AG04449 (cell line): ENCODE measurements at regions not wholly inside any gene's neighbourhood (a gene's known extent, or its start where the extent isn't known, plus 50 kb on each side); places are given as distances from the start of the nearest gene placed in this dataset.

Experiments
- CTCF ChIA-PET: fragments of 350-600 bp; formaldehyde crosslinking; extraction: SDS; loops from one replicate; lab custom pipeline; 2021; ENCODE audit warnings: antibody characterized with exemption; lab: Yijun Ruan, JAX
- POLR2A ChIA-PET: fragments of 400-600, 350-600 bp; formaldehyde crosslinking; extraction: SDS; loops from one replicate; lab custom pipeline; 2020; ENCODE audit warnings: antibody characterized with exemption, inconsistent platforms; lab: Yijun Ruan, JAX
- DNase-seq: peaks from one replicate; pipeline ENCODE4 v3.0.0-alpha.2; 2010; ENCODE audit warnings: low read depth, low spot score
- H3K4me3 ChIP-seq: 2 replicates; pipeline ENCODE4 v1.5.1; 2011; ENCODE audit warnings: low read depth, mild to moderate bottlenecking, control low read depth, low read length
- CTCF ChIP-seq: IDR thresholded peaks from one replicate; pipeline ENCODE4 v1.5.1; 2011; ENCODE audit warnings: mild to moderate bottlenecking, moderate library complexity, low read length, control low read depth, inconsistent platforms; ENCODE audit not compliant: insufficient read depth; ENCODE audit errors: missing control alignments

- DNase-seq, result no peak
- CTCF ChIA-PET, result interaction anchor here (1.0 to 1.2 kb wide), 2 partner anchors 29 to 247 kb away, joined by 3 read pairs; no protein-coding TSS in a partner anchor
- POLR2A ChIA-PET, result no interaction called here
- no peak for TF ChIP-seq CTCF
- H3K4me3 ChIP-seq, result no peak overlapping the region
Observed at GRCh38 chr4:15226203-15226602, 201.6 kb upstream of the C1QTNF7 start.

DNA sequence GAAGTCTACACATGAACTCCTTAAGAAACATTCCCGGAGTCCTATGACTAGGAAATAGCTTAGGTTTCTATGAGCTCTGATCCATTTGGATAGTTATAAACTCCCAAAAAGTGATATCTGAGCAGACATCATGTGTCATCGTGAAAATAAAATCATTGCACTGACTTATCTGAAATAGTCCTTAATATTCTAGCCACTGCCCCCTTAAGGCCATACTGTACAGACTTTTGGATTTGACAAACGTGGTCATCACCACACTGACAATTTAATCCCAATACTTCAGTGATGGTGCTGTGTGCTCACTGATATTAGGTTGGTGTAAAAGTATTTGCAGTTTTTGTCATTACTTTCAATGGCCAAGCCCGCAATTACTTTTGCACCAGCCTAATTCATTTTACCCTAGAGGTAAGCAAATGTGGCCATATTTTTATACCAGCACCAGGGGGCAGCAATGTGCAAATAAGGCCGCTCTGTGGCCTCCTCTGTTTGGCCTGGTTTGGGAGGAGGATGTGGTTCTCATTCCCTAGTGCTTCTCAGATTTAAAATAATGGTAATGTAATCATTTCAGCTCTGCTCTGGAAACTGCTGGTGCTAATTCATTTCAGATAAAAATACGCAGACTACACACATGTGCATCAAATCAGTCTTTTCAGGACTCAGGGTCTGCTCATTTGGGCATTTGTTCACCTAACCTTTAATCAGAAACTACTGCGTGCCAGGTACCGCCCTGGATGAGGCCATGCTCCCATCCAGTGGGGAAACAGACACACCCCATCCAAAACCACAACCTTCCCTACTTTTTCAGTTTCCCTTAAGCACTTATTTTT is 196.4 kb upstream of the C1QTNF7 start:
- ChIA-PET CTCF (interaction anchor here (0.7 to 10.3 kb wide), 23 partner anchors 9 to 1575 kb away, joined by 3 to 358 read pairs (median 4); partner anchors contain the start of gene CC2D2A), POLR2A (interaction anchor here (1.0 kb wide), 1 partner anchor 238 kb away, joined by 3 read pairs; the partner anchor contains the start of gene CC2D2A)
- no peak for DNase-seq
- TF ChIP-seq CTCF, result peak; percentile 69
- no peak overlapping the region for H3K4me3 ChIP-seq

DNA sequence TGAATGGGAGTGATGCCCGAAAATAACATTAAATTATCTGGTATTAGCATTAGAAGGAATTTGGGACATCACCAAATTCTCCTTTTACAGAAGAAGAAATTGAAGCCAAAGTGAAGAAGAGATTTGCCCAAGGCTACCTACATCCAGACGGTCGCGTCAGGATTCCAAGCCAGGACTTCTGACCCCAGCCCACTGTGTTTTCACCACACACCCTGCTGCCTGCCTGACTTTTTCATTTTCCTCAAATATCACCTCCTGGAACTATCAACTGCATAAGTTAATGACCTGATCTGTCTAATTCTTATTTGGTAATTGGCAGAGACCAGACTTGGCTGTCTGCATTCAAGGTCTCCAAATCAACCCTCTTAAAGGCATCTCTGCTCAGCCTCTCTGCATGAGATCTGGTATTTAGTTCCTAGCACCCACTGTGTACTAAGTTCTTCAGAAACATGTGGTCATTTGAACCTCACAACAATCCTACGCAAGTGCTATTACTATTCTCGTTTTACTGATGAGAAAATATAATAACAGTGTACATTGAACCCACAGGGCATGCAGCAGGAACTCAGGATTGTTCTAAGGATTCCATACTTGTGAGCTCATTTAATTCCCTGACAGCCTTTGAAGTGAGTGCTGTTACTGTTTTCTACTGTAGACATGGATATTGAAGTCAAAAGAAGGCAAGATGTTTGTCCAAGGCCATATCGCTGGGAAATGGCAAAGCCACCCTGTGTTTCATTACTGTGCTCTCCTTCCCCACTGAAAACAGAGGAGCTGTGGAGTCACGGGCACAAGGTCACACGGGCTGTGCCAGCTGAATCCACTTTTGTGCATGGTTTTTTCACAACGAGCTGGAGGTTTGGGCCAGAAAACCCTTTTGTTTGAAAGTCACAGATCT is 195.2 kb upstream of the C1QTNF7 start:
- CTCF ChIA-PET, result interaction anchor here (0.5 to 10.3 kb wide), 14 partner anchors 9 to 1578 kb away, joined by 3 to 358 read pairs (median 4); partner anchors contain the start of gene CC2D2A
- POLR2A ChIA-PET, result interaction anchor here (0.7 kb wide), 1 partner anchor 218 kb away, joined by 4 read pairs; no protein-coding TSS in a partner anchor
- H3K4me3 ChIP-seq, result no peak overlapping the region
- no peak for TF ChIP-seq CTCF
- DNase-seq, result peak; percentile 49

GRCh38 chr4:15233264-15233597 is 194.6 kb upstream of the C1QTNF7 start:
- no peak for DNase-seq
- no peak for TF ChIP-seq CTCF
- ChIA-PET POLR2A (interaction anchor here (0.7 kb wide), 1 partner anchor 218 kb away, joined by 4 read pairs; no protein-coding TSS in a partner anchor), CTCF (interaction anchor here (0.7 to 10.3 kb wide), 9 partner anchors 9 to 1579 kb away, joined by 3 to 358 read pairs (median 4); partner anchors contain the start of gene CC2D2A)
- H3K4me3 ChIP-seq, result no peak overlapping the region

GRCh38 chr4:15233626-15234025 is 194.2 kb upstream of the C1QTNF7 start:
- DNase-seq, result no peak
- H3K4me3 ChIP-seq, result no peak overlapping the region
- CTCF ChIA-PET, result interaction anchor here (0.7 to 10.3 kb wide), 8 partner anchors 8 to 1579 kb away, joined by 3 to 358 read pairs (median 7); partner anchors contain the start of gene CC2D2A
- POLR2A ChIA-PET, result no interaction called here
- TF ChIP-seq CTCF, result no peak
